K562 (cell line): ENCODE measurements at regions not wholly inside any gene's neighbourhood (a gene's known extent, or its start where the extent isn't known, plus 50 kb on each side); places are given as distances from the start of the nearest gene placed in this dataset.
"Not testable (repeated sequence)": the region's sequence is repeated elsewhere in the genome, so short reads cannot be mapped to it uniquely, and the experiment has no call there.

Experiments
- FUS ChIP-seq: fragments of 200-400 bp; formaldehyde crosslinking; optimal IDR thresholded peaks from 2 replicates; pipeline ENCODE3; 2017; ENCODE audit warnings: low read depth, low read length
- ZNF197 ChIP-seq: fragments of 200-800 bp; sonication (Bioruptor generic); IDR thresholded peaks from 2 replicates; pipeline ENCODE4 v1.6.1; 2016; ENCODE audit warnings: low read depth, missing genetic modification characterization, missing compliant biosample characterization

DNA sequence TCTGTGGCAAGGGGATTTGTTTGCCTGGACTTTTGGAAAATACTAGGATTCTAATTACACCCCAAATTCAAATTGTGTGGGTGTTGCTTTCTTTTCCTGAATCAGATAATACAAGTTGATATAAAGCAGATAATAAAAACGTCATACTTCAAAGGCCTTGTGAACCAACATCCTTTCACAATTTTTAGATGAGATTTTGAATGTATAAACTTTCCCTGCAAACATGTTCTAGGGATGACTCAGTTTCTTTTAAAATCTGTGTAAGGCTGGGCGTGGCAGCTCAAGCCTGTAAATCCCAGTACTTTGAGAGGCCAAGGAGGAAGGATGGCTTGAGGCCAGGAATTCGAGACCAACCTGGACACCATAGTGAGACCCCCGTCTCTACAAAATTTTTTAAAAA is 182.4 kb downstream of the C12orf75 start:
- not testable (repeated sequence) for TF ChIP-seq ZNF197 (CRISPR knock-in tag); FUS
